Heart left ventricle (tissue), 16 donors: ENCODE measurements at regions not wholly inside any gene's neighbourhood (a gene's known extent, or its start where the extent isn't known, plus 50 kb on each side); places are given as distances from the start of the nearest gene placed in this dataset.

Experiments
- ATAC-seq, 4 donors: fragments of 200-7000 bp; cut with Tn5 transposase; one replicate each; pipeline ENCODE4 v1.9.1; 2020 to 2022; ENCODE audit warnings: moderate library complexity in 4 of 4, mild to moderate bottlenecking in 3 of 4, moderate number of reproducible peaks in 1 of 4
- DNase-seq, 5 donors: peaks; one replicate each; pipeline ENCODE4 v3.0.0-alpha.2; 2020
- H3K27ac ChIP-seq, 12 donors: fragments of 200-600 bp; sonication (generic) in 4 of 12; one replicate each; pipeline versions ENCODE4 v1.5.0 to v1.8.0; 2016 to 2022; ENCODE audit warnings: mild to moderate bottlenecking in 2 of 12
- H3K27me3 ChIP-seq, 9 donors: fragments of 200-600 bp; sonication (generic) in 2 of 9; one replicate each; pipeline versions ENCODE4 v1.5.1 to v1.8.0; 2016 to 2022; ENCODE audit warnings: mild to moderate bottlenecking in 3 of 9
- H3K36me3 ChIP-seq, 9 donors: fragments of 200-600 bp; sonication (generic) in 2 of 9; one replicate each; pipeline versions ENCODE4 v1.5.0 to v1.8.0; 2018 to 2022; ENCODE audit warnings: mild to moderate bottlenecking in 2 of 9
- H3K4me1 ChIP-seq, 12 donors: fragments of 200-600 bp; sonication (generic) in 4 of 12; one replicate each; pipeline versions ENCODE4 v1.5.0 to v1.8.0; 2016 to 2022; ENCODE audit warnings: mild to moderate bottlenecking in 3 of 12
- H3K4me3 ChIP-seq, 12 donors: fragments of 200-600 bp; sonication (generic) in 4 of 12; one replicate each; pipeline versions ENCODE4 v1.5.0 to v1.8.0; 2017 to 2022; ENCODE audit warnings: mild to moderate bottlenecking in 9 of 12, moderate library complexity in 4 of 12
- H3K9me3 ChIP-seq, 12 donors: fragments of 200-600 bp; sonication (generic) in 4 of 12; one replicate each; pipeline versions ENCODE4 v1.5.0 to v1.8.0; 2016 to 2022; ENCODE audit warnings: mild to moderate bottlenecking in 1 of 12
- CTCF ChIP-seq, 12 donors: fragments of 200-600 bp; sonication (generic) in 4 of 12; IDR thresholded peaks; one replicate each; pipeline versions ENCODE4 v1.5.0 to v1.8.0; 2018 to 2022; ENCODE audit warnings: antibody characterized with exemption in 12 of 12, mild to moderate bottlenecking in 5 of 12
- POLR2A ChIP-seq, 2 donors: fragments of 450-650 bp; IDR thresholded peaks; one replicate each; pipeline ENCODE4 v1.6.1; 2017; ENCODE audit warnings: antibody characterized with exemption in 2 of 2, mild to moderate bottlenecking in 2 of 2, moderate library complexity in 2 of 2
- WGBS, 4 donors: extraction: QIAGEN DNeasy Blood & Tissue Kit in 2 of 4; methylation state at CpG; one replicate each; pipeline versions ENCODE4 v1.1.5 to v1.1.7; 2013 to 2018; 5-methylcytosine and 5-hydroxymethylcytosine counted together
- intact Hi-C, 10 donors: fragments of 100-400 bp; cut with DNase I; formaldehyde crosslinking; loops; one replicate each; pipeline versions ENCODE4 v1.11.1 to v1.14.2; 2022
- donor health status: ischemic (EF 13 %, LVEDD 7.1; RV severe dilation, severe dysfunction).
- donor health status: healthy with polysubstance abuse.
- donor health status: DM: no; HTN: yes; CAD: no.
- donor health status: DM: no; HTN: no; CAD: no.
- donor health status: ischemic (EF 25% LVEDD 6.9; RV normal size, moderate dysfunction).
- donor health status: ischemic (EF 25% LVEDD 5.7; RV mildly dilated, moderate dysfunction).
- donor health status: healthy.
- donor health status: DM: yes; HTN: yes; CAD: no.
- donor health status: ischemic (EF 35%, LVEDD 5.7; RV mildly dilated, moderate dysfunction).
- donor health status: nonischemic (EF 11% LVEDD 7.7; RV severe dilation, severe dysfunction).
- donor health status: DM: yes; HTN: yes; CAD: no.
- donor health status: PGD.
- donor health status: ischemic (EF 29% LVEDD 5.4; RV normal size, mild dysfunction).
- donor health status: nonischemic (EF 23%, LVEDD 6.1; RV moderate dilation, normal function).

GRCh38 chr13:77412116-77412635 is 85.3 kb upstream of the MYCBP2 start:
- Histone ChIP-seq H3K4me1 (peaks cover 0 to 3% (median 0%) of the 10 kb centered on the region in 12 donors), H3K4me3 (no peak overlapping the region), H3K27ac (no peak overlapping the region), H3K36me3 (no peaks in the 10 kb centered on the region), H3K9me3 (no peaks in the 10 kb centered on the region), H3K27me3 (no peaks in the 10 kb centered on the region)
- TF ChIP-seq CTCF (IDR thresholded peaks at IDR 0.05) = no peak
- no peak for TF ChIP-seq POLR2A (IDR thresholded peaks at IDR 0.05)
- ATAC-seq (no peak), DNase-seq (no peak)
- intact Hi-C loops = no loop called here
- WGBS, 4 donors = 61 to 84% (median 69%) methylated on average over 3 of the region's 3 CpGs

- no peak for ATAC-seq
- intact Hi-C loops = no loop called here
- Histone ChIP-seq H3K27ac (no peak overlapping the region), H3K27me3 (no peaks in the 10 kb centered on the region), H3K9me3 (no peaks in the 10 kb centered on the region), H3K4me3 (no peak overlapping the region), H3K36me3 (no peaks in the 10 kb centered on the region), H3K4me1 (no peaks in the 10 kb centered on the region)
- DNase-seq = no peak
- WGBS, 4 donors = 90 to 94% (median 93%) methylated on average over 2 of the region's 2 CpGs
- TF ChIP-seq POLR2A (IDR thresholded peaks at IDR 0.05) = no peak
- no peak for TF ChIP-seq CTCF (IDR thresholded peaks at IDR 0.05)
These were observed 82.5 kb upstream of the MYCBP2 start for GRCh38 chr13:77409412-77409811.

- Histone ChIP-seq H3K36me3 (no peaks in the 10 kb centered on the region), H3K27me3 (no peaks in the 10 kb centered on the region), H3K27ac (no peak overlapping the region), H3K9me3 (no peaks in the 10 kb centered on the region), H3K4me3 (no peak overlapping the region), H3K4me1 (no peaks in the 10 kb centered on the region)
- ATAC-seq (no peak), DNase-seq (no peak)
- WGBS, 4 donors = 59 to 68% (median 65%) methylated on average over 4 of the region's 4 CpGs
- intact Hi-C loops = no loop called here
- no peak for TF ChIP-seq POLR2A (IDR thresholded peaks at IDR 0.05)
- TF ChIP-seq CTCF (IDR thresholded peaks at IDR 0.05) = no peak
These were observed 79.9 kb upstream of the MYCBP2 start for GRCh38 chr13:77406644-77407440.

- DNase-seq = no peak
- no peak overlapping the region for H3K4me3 ChIP-seq
- H3K27me3 ChIP-seq = peaks cover 0 to 6% (median 0%) of the 10 kb centered on the region in 9 donors
These were observed 72.1 kb upstream of the MYCBP2 start for GRCh38 chr13:77398825-77399620.

More at GRCh38 chr13:77398825-77399620, 72.1 kb upstream of the MYCBP2 start:
- intact Hi-C loops = no loop called here
- TF ChIP-seq CTCF (IDR thresholded peaks at IDR 0.05) (no peak), POLR2A (IDR thresholded peaks at IDR 0.05) (no peak)
- H3K36me3 ChIP-seq = no peaks in the 10 kb centered on the region
- 92% methylated on average over 3 of the region's 3 CpGs for WGBS, 4 donors
- H3K27ac ChIP-seq = no peak overlapping the region
- ATAC-seq = no peak
- no peaks in the 10 kb centered on the region for H3K4me1 ChIP-seq
- peaks cover 0 to 7% (median 0%) of the 10 kb centered on the region in 12 donors for H3K9me3 ChIP-seq
